GM23338 (cell line): ENCODE measurements at regions not wholly inside any gene's neighbourhood (a gene's known extent, or its start where the extent isn't known, plus 50 kb on each side); places are given as distances from the start of the nearest gene placed in this dataset.

Experiments used
- ATAC-seq: fragments of 200-7000 bp; cut with Tn5 transposase; 3 replicates; pipeline ENCODE4 v1.9.1; 2020
- DNase-seq: peaks from one replicate; pipeline ENCODE4 v3.0.0-alpha.2; 2015; ENCODE audit warnings: low spot score
- H2AFZ ChIP-seq: fragments of 200-600 bp; sonication (generic); 2 replicates; pipeline ENCODE4 v1.8.0; 2016; ENCODE audit warnings: antibody characterized with exemption, mild to moderate bottlenecking, moderate library complexity
- H3F3A ChIP-seq: fragments of 200-600 bp; sonication (generic); replicated peaks from 2 replicates; pipeline ENCODE4 v1.8.0; 2017; ENCODE audit warnings: antibody characterized with exemption, mixed run types, low read depth
- H3K27ac ChIP-seq: fragments of 200-600 bp; sonication (generic); 2 replicates; pipeline ENCODE4 v1.6.1; 2016; ENCODE audit warnings: low read depth
- H3K27me3 ChIP-seq: fragments of 200-600 bp; sonication (generic); 2 replicates; pipeline ENCODE4 v1.8.0; 2016; ENCODE audit warnings: mild to moderate bottlenecking, mixed run types, moderate library complexity; ENCODE audit not compliant: insufficient read depth
- H3K36me3 ChIP-seq: fragments of 200-600 bp; sonication (generic); 2 replicates; pipeline ENCODE4 v1.8.0; 2016; ENCODE audit warnings: mild to moderate bottlenecking; ENCODE audit not compliant: insufficient read depth
- H3K4me1 ChIP-seq: fragments of 200-600 bp; sonication (generic); 2 replicates; pipeline ENCODE4 v1.8.0; 2016; ENCODE audit warnings: mild to moderate bottlenecking, moderate library complexity; ENCODE audit not compliant: insufficient read depth
- H3K4me2 ChIP-seq: fragments of 200-600 bp; sonication (generic); 2 replicates; pipeline ENCODE4 v1.7.1; 2017; ENCODE audit warnings: mixed run types
- H3K4me3 ChIP-seq: fragments of 200-600 bp; sonication (generic); 2 replicates; pipeline ENCODE4 v1.6.1; 2016; ENCODE audit warnings: mixed run types
- H3K79me2 ChIP-seq: fragments of 200-600 bp; sonication (generic); replicated peaks from 2 replicates; pipeline ENCODE4 v1.8.0; 2017; ENCODE audit warnings: mild to moderate bottlenecking; ENCODE audit not compliant: insufficient read depth
- H3K9me2 ChIP-seq: fragments of 200-600 bp; sonication (generic); 2 replicates; pipeline ENCODE4 v1.8.0; 2017; ENCODE audit not compliant: insufficient read depth
- H4K20me1 ChIP-seq: fragments of 200-600 bp; sonication (generic); replicated peaks from 2 replicates; pipeline ENCODE4 v1.8.0; 2017; ENCODE audit warnings: mild to moderate bottlenecking; ENCODE audit not compliant: insufficient read depth
- H3K27ac Mint-ChIP-seq: 2 replicates; pipeline ENCODE4 v1.8.0; 2020; ENCODE audit warnings: inconsistent platforms, mild to moderate bottlenecking, moderate library complexity, mixed read lengths
- H3K27me3 Mint-ChIP-seq: 3 replicates; pipeline ENCODE4 v1.8.0; 2022; ENCODE audit warnings: low read depth, mild to moderate bottlenecking, moderate library complexity, mixed read lengths, inconsistent platforms; ENCODE audit not compliant: insufficient read depth, poor library complexity
- H3K36me3 Mint-ChIP-seq: 3 replicates; pipeline ENCODE4 v1.8.0; 2021; ENCODE audit warnings: low read depth, mild to moderate bottlenecking, inconsistent platforms, moderate library complexity, mixed read lengths
- H3K4me1 Mint-ChIP-seq: 3 replicates; pipeline ENCODE4 v1.8.0; 2020; ENCODE audit warnings: mild to moderate bottlenecking, inconsistent platforms, mixed read lengths
- H3K4me3 Mint-ChIP-seq: 3 replicates; pipeline ENCODE4 v1.8.0; 2021; ENCODE audit warnings: moderate library complexity, mild to moderate bottlenecking, inconsistent platforms, mixed read lengths
- H3K9me3 Mint-ChIP-seq: 3 replicates; pipeline ENCODE4 v1.8.0; 2020; ENCODE audit warnings: moderate library complexity, mild to moderate bottlenecking, inconsistent platforms, mixed read lengths
- CREB1 ChIP-seq: fragments of 250-450 bp; sonication (Bioruptor Pico); IDR thresholded peaks from 2 replicates; pipeline ENCODE4 v1.5.0; 2020; ENCODE audit warnings: low read depth, mild to moderate bottlenecking, moderate library complexity
- CTCF ChIP-seq, 2 experiments: fragments of 200-600 bp in 1 of 2; sonication (generic) in 1 of 2; conservative IDR thresholded peaks; 2 replicates each; pipeline versions ENCODE4 v1.5.1 to v1.6.1; 2016 to 2017; ENCODE audit warnings: antibody characterized with exemption in 2 of 2, low read depth in 2 of 2, mild to moderate bottlenecking in 2 of 2, moderate library complexity in 1 of 2
- EZH2 ChIP-seq: fragments of 200-600 bp; sonication (generic); IDR thresholded peaks from one replicate; pipeline ENCODE4 v1.8.0; 2017; ENCODE audit warnings: antibody characterized with exemption, mild to moderate bottlenecking, low read depth; ENCODE audit not compliant: unreplicated experiment
- EZH2phosphoT487 ChIP-seq: fragments of 200-600 bp; sonication (generic); IDR thresholded peaks from one replicate; pipeline ENCODE4 v1.8.1; 2018; ENCODE audit warnings: antibody characterized with exemption; ENCODE audit not compliant: unreplicated experiment
- JUNB ChIP-seq: IDR thresholded peaks from one replicate; pipeline ENCODE4 v1.6.1; 2016; ENCODE audit warnings: antibody characterized with exemption; ENCODE audit not compliant: unreplicated experiment
- NANOG ChIP-seq: IDR thresholded peaks from 2 replicates; pipeline ENCODE4 v1.6.1; 2016; ENCODE audit warnings: antibody characterized with exemption, borderline replicate concordance
- POLR2AphosphoS5 ChIP-seq: IDR thresholded peaks from 2 replicates; pipeline ENCODE4 v1.6.1; 2016; ENCODE audit warnings: antibody characterized with exemption, low read depth
- STAT1 ChIP-seq: IDR thresholded peaks from one replicate; pipeline ENCODE4 v1.6.1; 2016; ENCODE audit warnings: antibody characterized with exemption; ENCODE audit not compliant: unreplicated experiment
- ZNF114 ChIP-seq: fragments of 250-450 bp; sonication (Bioruptor Pico); IDR thresholded peaks from 2 replicates; pipeline ENCODE4 v1.5.0; 2020; ENCODE audit warnings: mild to moderate bottlenecking, moderate library complexity
- ZNF331 ChIP-seq: fragments of 250-450 bp; sonication (Bioruptor Pico); IDR thresholded peaks from 2 replicates; pipeline ENCODE4 v1.5.0; 2020; ENCODE audit warnings: low read depth, mild to moderate bottlenecking, moderate library complexity
- TF ChIP-seq, protein P1 (sequence below): fragments of 250-450 bp; sonication (Bioruptor Pico); IDR thresholded peaks from 2 replicates; pipeline ENCODE4 v1.5.0; 2020; ENCODE audit warnings: mild to moderate bottlenecking, moderate library complexity
- TF ChIP-seq, protein P2 (sequence below): IDR thresholded peaks from 2 replicates; pipeline ENCODE4 v1.6.1; 2016; ENCODE audit warnings: antibody characterized with exemption
- TF ChIP-seq, protein P3 (sequence below): IDR thresholded peaks from one replicate; pipeline ENCODE4 v1.6.1; 2018; ENCODE audit warnings: antibody characterized with exemption; ENCODE audit not compliant: unreplicated experiment

GRCh38 chr12:91567100-91567485 lies 384.5 kb upstream of the DCN start:
- Histone ChIP-seq H3K4me3 (no peak overlapping the region), H3K27me3 (no peaks in the 10 kb centered on the region), H3K36me3 (no peaks in the 10 kb centered on the region), H4K20me1 (no peaks in the 10 kb centered on the region), H2AFZ (peak overlapping the region; percentile 44; the same call in 1 of the 2 replicates), H3K9me2 (0 out of 2 replicates have a peak, but pooled peaks cover 3% of the 10 kb centered on the region), H3K79me2 (no peaks in the 10 kb centered on the region), H3K4me2 (no peak overlapping the region), H3K27ac (no peak overlapping the region), H3K4me1 (no peaks in the 10 kb centered on the region), H3F3A (no peaks in the 10 kb centered on the region)
- H3K36me3 Mint-ChIP-seq: no peaks in the 10 kb centered on the region
- no peaks in the 10 kb centered on the region for H3K27me3 Mint-ChIP-seq
- ATAC-seq (no peak), DNase-seq (no peak)
- H3K4me3 Mint-ChIP-seq: no peak overlapping the region
- no peak for TF ChIP-seq JUNB
- TF ChIP-seq CTCF (conservative IDR thresholded peaks at IDR 0.05; ENCODE audit: low read depth in 2 of 2): no peak
- TF ChIP-seq, protein P1, sequence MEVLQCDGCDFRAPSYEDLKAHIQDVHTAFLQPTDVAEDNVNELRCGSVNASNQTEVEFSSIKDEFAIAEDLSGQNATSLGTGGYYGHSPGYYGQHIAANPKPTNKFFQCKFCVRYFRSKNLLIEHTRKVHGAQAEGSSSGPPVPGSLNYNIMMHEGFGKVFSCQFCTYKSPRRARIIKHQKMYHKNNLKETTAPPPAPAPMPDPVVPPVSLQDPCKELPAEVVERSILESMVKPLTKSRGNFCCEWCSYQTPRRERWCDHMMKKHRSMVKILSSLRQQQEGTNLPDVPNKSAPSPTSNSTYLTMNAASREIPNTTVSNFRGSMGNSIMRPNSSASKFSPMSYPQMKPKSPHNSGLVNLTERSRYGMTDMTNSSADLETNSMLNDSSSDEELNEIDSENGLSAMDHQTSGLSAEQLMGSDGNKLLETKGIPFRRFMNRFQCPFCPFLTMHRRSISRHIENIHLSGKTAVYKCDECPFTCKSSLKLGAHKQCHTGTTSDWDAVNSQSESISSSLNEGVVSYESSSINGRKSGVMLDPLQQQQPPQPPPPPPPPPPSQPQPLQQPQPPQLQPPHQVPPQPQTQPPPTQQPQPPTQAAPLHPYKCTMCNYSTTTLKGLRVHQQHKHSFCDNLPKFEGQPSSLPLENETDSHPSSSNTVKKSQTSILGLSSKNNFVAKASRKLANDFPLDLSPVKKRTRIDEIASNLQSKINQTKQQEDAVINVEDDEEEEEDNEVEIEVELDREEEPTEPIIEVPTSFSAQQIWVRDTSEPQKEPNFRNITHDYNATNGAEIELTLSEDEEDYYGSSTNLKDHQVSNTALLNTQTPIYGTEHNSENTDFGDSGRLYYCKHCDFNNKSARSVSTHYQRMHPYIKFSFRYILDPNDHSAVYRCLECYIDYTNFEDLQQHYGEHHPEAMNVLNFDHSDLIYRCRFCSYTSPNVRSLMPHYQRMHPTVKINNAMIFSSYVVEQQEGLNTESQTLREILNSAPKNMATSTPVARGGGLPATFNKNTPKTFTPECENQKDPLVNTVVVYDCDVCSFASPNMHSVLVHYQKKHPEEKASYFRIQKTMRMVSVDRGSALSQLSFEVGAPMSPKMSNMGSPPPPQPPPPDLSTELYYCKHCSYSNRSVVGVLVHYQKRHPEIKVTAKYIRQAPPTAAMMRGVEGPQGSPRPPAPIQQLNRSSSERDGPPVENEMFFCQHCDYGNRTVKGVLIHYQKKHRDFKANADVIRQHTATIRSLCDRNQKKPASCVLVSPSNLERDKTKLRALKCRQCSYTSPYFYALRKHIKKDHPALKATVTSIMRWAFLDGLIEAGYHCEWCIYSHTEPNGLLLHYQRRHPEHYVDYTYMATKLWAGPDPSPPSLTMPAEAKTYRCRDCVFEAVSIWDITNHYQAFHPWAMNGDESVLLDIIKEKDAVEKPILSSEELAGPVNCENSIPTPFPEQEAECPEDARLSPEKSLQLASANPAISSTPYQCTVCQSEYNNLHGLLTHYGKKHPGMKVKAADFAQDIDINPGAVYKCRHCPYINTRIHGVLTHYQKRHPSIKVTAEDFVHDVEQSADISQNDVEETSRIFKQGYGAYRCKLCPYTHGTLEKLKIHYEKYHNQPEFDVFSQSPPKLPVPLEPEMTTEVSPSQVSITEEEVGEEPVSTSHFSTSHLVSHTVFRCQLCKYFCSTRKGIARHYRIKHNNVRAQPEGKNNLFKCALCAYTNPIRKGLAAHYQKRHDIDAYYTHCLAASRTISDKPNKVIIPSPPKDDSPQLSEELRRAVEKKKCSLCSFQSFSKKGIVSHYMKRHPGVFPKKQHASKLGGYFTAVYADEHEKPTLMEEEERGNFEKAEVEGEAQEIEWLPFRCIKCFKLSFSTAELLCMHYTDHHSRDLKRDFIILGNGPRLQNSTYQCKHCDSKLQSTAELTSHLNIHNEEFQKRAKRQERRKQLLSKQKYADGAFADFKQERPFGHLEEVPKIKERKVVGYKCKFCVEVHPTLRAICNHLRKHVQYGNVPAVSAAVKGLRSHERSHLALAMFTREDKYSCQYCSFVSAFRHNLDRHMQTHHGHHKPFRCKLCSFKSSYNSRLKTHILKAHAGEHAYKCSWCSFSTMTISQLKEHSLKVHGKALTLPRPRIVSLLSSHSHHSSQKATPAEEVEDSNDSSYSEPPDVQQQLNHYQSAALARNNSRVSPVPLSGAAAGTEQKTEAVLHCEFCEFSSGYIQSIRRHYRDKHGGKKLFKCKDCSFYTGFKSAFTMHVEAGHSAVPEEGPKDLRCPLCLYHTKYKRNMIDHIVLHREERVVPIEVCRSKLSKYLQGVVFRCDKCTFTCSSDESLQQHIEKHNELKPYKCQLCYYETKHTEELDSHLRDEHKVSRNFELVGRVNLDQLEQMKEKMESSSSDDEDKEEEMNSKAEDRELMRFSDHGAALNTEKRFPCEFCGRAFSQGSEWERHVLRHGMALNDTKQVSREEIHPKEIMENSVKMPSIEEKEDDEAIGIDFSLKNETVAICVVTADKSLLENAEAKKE (CRISPR knock-in tag): no peak
- TF ChIP-seq NANOG: no peak
- TF ChIP-seq, protein P2, sequence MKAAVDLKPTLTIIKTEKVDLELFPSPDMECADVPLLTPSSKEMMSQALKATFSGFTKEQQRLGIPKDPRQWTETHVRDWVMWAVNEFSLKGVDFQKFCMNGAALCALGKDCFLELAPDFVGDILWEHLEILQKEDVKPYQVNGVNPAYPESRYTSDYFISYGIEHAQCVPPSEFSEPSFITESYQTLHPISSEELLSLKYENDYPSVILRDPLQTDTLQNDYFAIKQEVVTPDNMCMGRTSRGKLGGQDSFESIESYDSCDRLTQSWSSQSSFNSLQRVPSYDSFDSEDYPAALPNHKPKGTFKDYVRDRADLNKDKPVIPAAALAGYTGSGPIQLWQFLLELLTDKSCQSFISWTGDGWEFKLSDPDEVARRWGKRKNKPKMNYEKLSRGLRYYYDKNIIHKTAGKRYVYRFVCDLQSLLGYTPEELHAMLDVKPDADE: no peak
- TF ChIP-seq EZH2: no peak
- TF ChIP-seq, protein P3, sequence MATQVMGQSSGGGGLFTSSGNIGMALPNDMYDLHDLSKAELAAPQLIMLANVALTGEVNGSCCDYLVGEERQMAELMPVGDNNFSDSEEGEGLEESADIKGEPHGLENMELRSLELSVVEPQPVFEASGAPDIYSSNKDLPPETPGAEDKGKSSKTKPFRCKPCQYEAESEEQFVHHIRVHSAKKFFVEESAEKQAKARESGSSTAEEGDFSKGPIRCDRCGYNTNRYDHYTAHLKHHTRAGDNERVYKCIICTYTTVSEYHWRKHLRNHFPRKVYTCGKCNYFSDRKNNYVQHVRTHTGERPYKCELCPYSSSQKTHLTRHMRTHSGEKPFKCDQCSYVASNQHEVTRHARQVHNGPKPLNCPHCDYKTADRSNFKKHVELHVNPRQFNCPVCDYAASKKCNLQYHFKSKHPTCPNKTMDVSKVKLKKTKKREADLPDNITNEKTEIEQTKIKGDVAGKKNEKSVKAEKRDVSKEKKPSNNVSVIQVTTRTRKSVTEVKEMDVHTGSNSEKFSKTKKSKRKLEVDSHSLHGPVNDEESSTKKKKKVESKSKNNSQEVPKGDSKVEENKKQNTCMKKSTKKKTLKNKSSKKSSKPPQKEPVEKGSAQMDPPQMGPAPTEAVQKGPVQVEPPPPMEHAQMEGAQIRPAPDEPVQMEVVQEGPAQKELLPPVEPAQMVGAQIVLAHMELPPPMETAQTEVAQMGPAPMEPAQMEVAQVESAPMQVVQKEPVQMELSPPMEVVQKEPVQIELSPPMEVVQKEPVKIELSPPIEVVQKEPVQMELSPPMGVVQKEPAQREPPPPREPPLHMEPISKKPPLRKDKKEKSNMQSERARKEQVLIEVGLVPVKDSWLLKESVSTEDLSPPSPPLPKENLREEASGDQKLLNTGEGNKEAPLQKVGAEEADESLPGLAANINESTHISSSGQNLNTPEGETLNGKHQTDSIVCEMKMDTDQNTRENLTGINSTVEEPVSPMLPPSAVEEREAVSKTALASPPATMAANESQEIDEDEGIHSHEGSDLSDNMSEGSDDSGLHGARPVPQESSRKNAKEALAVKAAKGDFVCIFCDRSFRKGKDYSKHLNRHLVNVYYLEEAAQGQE: no peak
- no peak for TF ChIP-seq STAT1
- TF ChIP-seq CREB1: no peak
- no peak for TF ChIP-seq POLR2AphosphoS5
- no peak for TF ChIP-seq EZH2phosphoT487
- no peak for TF ChIP-seq ZNF331 (CRISPR knock-in tag)
- TF ChIP-seq ZNF114 (CRISPR knock-in tag): no peak
- H3K9me3 Mint-ChIP-seq: no peaks in the 10 kb centered on the region
- peaks cover 9% of the 10 kb centered on the region; the same call in 2 of the 3 replicates for H3K4me1 Mint-ChIP-seq
- no peak overlapping the region for H3K27ac Mint-ChIP-seq
